ENCODE measurements at regions not wholly inside any gene's neighbourhood (a gene's known extent, or its start where the extent isn't known, plus 50 kb on each side); places are given as distances from the start of the nearest gene placed in this dataset.

DNA sequence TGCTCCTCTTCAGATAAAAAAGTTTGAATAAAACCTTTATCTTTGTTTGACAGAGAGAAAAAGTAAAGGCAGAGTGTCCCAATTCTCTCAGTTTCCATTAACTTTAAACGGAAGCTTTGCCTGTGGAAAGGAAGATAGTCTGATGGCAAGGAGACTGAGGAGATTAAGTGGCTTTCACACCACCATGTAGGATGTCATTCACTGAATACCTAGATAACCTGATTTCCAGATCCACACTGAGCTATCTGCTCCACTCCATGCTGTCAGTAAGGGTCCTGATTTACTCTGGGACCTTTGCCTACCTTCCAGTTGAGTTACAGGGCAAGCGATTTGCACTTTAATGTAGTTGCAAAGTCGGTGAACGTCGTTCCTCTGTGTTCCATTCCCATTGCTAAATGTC, 233.4 kb upstream of the TBL1XR1 start:
- TF ChIP-seq CTCF (IDR thresholded peaks at IDR 0.05; ENCODE audit: insufficient read depth, missing control alignments) = no peak
- no peak for FAIRE-seq
- DNase-seq (ENCODE audit: insufficient read length, low spot score) = no peak

- no peak for DNase-seq (ENCODE audit: insufficient read length, low spot score)
- FAIRE-seq = no peak
- no peak for TF ChIP-seq CTCF (IDR thresholded peaks at IDR 0.05; ENCODE audit: insufficient read depth, missing control alignments)
These were observed 234.4 kb upstream of the TBL1XR1 start for GRCh38 chr3:177431525-177432176.

GRCh38 chr3:177435301-177435700, 238.0 kb upstream of the TBL1XR1 start:
- FAIRE-seq (no peak), DNase-seq (ENCODE audit: insufficient read length, low spot score) (no peak)
- TF ChIP-seq CTCF (IDR thresholded peaks at IDR 0.05; ENCODE audit: insufficient read depth, missing control alignments) = no peak

- TF ChIP-seq CTCF (IDR thresholded peaks at IDR 0.05; ENCODE audit: insufficient read depth, missing control alignments) = no peak
- no peak for FAIRE-seq
These were observed 240.4 kb upstream of the TBL1XR1 start for GRCh38 chr3:177437513-177438337.

GRCh38 chr3:177438596-177439220, 241.4 kb upstream of the TBL1XR1 start:
- no peak for DNase-seq (ENCODE audit: insufficient read length, low spot score)
- TF ChIP-seq CTCF (IDR thresholded peaks at IDR 0.05; ENCODE audit: insufficient read depth, missing control alignments) = no peak
- no peak for FAIRE-seq

More at GRCh38 chr3:177437513-177438337, 240.4 kb upstream of the TBL1XR1 start:
- no peak for DNase-seq (ENCODE audit: insufficient read length, low spot score)

DNA sequence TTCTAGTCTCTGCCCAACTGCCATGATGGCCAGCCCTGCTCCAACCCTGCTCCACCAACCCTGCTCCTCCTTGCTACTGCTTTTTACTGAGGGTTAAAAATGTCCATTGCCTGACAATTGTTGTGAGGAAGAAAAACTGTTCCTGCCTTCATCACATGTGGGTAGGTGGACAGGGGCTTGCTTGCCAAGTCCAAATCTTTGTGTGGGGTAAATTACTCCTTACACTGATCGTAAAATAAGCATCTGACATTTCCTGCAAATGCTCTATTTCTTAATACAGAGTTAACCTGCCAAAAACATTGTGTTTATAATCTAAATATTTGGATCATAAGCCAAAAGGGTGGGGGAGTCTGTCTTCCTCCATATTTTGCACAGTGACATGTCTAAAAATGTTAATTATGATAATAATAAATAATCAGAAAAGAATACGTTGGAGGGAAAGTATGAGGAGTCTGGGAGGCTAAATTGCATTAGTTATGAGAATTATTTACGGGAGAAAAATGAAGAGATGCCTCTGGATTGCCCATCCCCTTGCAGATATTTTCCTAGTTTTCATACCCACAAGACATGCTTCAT, 242.5 kb upstream of the TBL1XR1 start:
- FAIRE-seq (no peak), DNase-seq (ENCODE audit: insufficient read length, low spot score) (no peak)
- no peak for TF ChIP-seq CTCF (IDR thresholded peaks at IDR 0.05; ENCODE audit: insufficient read depth, missing control alignments)
